CD4-positive, alpha-beta memory T cell (primary cell): ENCODE measurements at regions not wholly inside any gene's neighbourhood (a gene's known extent, or its start where the extent isn't known, plus 50 kb on each side); places are given as distances from the start of the nearest gene placed in this dataset.

ENCODE experiments used
- CTCF ChIA-PET: fragments of 350-600 bp; sonication (Branson Sonifier 250); formaldehyde crosslinking; loops from one replicate; lab custom pipeline; 2021; ENCODE audit warnings: inconsistent platforms; ENCODE audit not compliant: partially characterized antibody; lab: Charles Lee
- POLR2A ChIA-PET: fragments of 350-600 bp; sonication (Branson Sonifier 250); formaldehyde crosslinking; loops from one replicate; lab custom pipeline; 2021; ENCODE audit not compliant: partially characterized antibody; lab: Charles Lee
- DNase-seq, 5 donors: peaks; one replicate each; pipeline versions ENCODE4 v3.0.0 to v3.0.0-alpha.2; 2020 to 2022; ENCODE audit warnings: mixed read lengths in 1 of 5
- H3K27ac ChIP-seq: one replicate; pipeline ENCODE4 v1.7.0; 2013; ENCODE audit warnings: low read depth, low read length
- H3K27me3 ChIP-seq: 2 replicates; pipeline ENCODE4 v1.7.0; 2013; ENCODE audit warnings: mild to moderate bottlenecking, low read length, moderate library complexity; ENCODE audit not compliant: insufficient read depth
- H3K36me3 ChIP-seq: 2 replicates; pipeline ENCODE4 v1.7.0; 2013; ENCODE audit warnings: mild to moderate bottlenecking, low read length, moderate library complexity; ENCODE audit not compliant: insufficient read depth
- H3K4me1 ChIP-seq: 2 replicates; pipeline ENCODE4 v1.7.0; 2013; ENCODE audit warnings: mild to moderate bottlenecking, low read length, moderate library complexity; ENCODE audit not compliant: insufficient read depth
- H3K4me3 ChIP-seq, 2 donors: one replicate each; pipeline ENCODE4 v1.7.0; 2013; ENCODE audit warnings: low read length in 2 of 2, mild to moderate bottlenecking in 1 of 2
- H3K9me3 ChIP-seq, 2 donors: one replicate each; pipeline ENCODE4 v1.7.0; 2013; ENCODE audit warnings: low read length in 2 of 2, control low read depth in 1 of 2; ENCODE audit not compliant: control insufficient read depth in 1 of 2
- H3K27ac Mint-ChIP-seq, 7 donors: one replicate each; pipeline ENCODE4 v1.8.0; 2020 to 2021; ENCODE audit warnings: mixed read lengths in 7 of 7, mild to moderate bottlenecking in 6 of 7, inconsistent platforms in 3 of 7, moderate library complexity in 3 of 7
- H3K27me3 Mint-ChIP-seq, 2 donors: one replicate each; pipeline ENCODE4 v1.8.0; 2020 to 2021; ENCODE audit warnings: mixed read lengths in 2 of 2
- H3K36me3 Mint-ChIP-seq, 2 donors: one replicate each; pipeline ENCODE4 v1.8.0; 2020 to 2021; ENCODE audit warnings: mixed read lengths in 2 of 2, inconsistent platforms in 1 of 2, mild to moderate bottlenecking in 1 of 2
- H3K4me1 Mint-ChIP-seq, 4 donors: one replicate each; pipeline ENCODE4 v1.8.0; 2020 to 2021; ENCODE audit warnings: mixed read lengths in 4 of 4, mild to moderate bottlenecking in 1 of 4
- H3K4me3 Mint-ChIP-seq, 8 donors: one replicate each; pipeline ENCODE4 v1.8.0; 2020 to 2021; ENCODE audit warnings: mixed read lengths in 8 of 8, mild to moderate bottlenecking in 7 of 8, moderate library complexity in 6 of 8, inconsistent platforms in 3 of 8
- H3K9me3 Mint-ChIP-seq, 8 donors: one replicate each; pipeline ENCODE4 v1.8.0; 2020 to 2021; ENCODE audit warnings: mixed read lengths in 8 of 8, mild to moderate bottlenecking in 5 of 8, inconsistent platforms in 3 of 8, moderate library complexity in 1 of 8
- intact Hi-C: fragments of 100-400 bp; cut with micrococcal nuclease; formaldehyde crosslinking; loops from one replicate; pipeline ENCODE4 v1.15.1; 2023

DNA sequence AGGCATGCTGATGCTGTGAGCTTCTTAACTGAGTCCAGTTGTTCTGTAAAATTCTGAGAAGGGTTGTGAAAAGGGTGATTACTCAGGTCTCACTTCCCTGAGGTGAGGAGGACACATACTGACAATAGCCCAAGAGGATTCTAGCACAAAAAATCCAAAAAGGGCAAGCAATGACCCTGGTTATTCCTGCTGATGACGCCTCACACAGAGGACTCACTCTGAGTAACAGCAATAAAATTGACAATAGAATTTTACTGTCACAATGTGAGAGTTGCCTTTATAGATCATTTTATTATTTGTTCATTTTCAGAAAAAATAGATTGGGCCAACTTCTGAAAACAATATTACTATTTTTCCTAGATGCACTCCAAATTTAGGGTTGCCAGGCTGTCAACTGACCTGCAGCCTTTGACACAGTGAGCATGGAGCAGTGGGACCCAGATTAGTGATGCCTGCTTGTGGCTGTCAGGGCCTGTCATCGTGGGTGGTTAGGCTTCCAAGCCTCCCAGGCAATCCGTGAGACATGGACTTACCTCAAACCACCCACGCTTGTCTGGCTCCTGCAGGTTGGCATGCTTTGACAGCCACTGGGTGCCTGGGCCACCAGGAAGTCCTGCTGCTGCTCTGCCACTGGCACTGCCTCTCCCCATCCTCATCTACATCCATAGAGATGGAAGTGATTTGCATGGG lies 396.0 kb upstream of the THBS1 start:
- Histone ChIP-seq H3K9me3 (no peaks in the 10 kb centered on the region), H3K27ac (no peak overlapping the region), H3K27me3 (no peaks in the 10 kb centered on the region), H3K36me3 (no peaks in the 10 kb centered on the region), H3K4me3 (no peak overlapping the region), H3K4me1 (no peaks in the 10 kb centered on the region)
- ChIA-PET POLR2A (no interaction called here), CTCF (no interaction called here)
- Mint-ChIP-seq H3K27me3 (peaks cover 6 to 9% of the 10 kb centered on the region in 2 donors), H3K4me1 (no peaks in the 10 kb centered on the region), H3K27ac (no peak overlapping the region), H3K4me3 (no peak overlapping the region), H3K9me3 (peaks cover 0 to 4% (median 0%) of the 10 kb centered on the region in 8 donors), H3K36me3 (no peaks in the 10 kb centered on the region)
- no peak for DNase-seq
- intact Hi-C loops = no loop called here

DNA sequence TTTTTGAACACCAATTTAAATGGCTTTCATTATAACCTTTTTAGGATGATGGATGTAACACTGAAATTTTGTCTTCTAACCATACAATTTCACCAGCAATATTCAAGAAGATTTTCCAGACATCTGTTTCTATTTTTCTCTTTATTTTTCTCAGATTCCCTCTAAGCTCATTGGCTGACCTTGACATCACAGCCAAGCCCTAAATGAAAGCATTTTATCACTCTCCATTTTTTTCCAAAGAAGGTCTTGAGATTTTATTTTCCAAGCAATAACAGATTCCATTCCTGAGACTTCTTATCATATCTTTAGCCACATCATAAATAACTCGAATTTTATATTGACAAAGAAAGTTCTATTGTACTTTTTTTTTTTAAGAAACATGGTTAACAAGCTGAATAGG lies 392.6 kb upstream of the THBS1 start:
- intact Hi-C loops = no loop called here
- Histone ChIP-seq H3K27me3 (no peaks in the 10 kb centered on the region), H3K4me3 (no peak overlapping the region), H3K4me1 (no peaks in the 10 kb centered on the region), H3K27ac (no peak overlapping the region), H3K9me3 (no peaks in the 10 kb centered on the region), H3K36me3 (no peaks in the 10 kb centered on the region)
- POLR2A ChIA-PET = no interaction called here
- Mint-ChIP-seq H3K27ac (no peak overlapping the region), H3K36me3 (no peaks in the 10 kb centered on the region), H3K4me1 (no peaks in the 10 kb centered on the region), H3K27me3 (peaks cover 9 to 17% of the 10 kb centered on the region in 2 donors), H3K4me3 (no peak overlapping the region), H3K9me3 (peaks cover 0 to 4% (median 0%) of the 10 kb centered on the region in 8 donors)
- CTCF ChIA-PET = no interaction called here
- DNase-seq = no peak

DNA sequence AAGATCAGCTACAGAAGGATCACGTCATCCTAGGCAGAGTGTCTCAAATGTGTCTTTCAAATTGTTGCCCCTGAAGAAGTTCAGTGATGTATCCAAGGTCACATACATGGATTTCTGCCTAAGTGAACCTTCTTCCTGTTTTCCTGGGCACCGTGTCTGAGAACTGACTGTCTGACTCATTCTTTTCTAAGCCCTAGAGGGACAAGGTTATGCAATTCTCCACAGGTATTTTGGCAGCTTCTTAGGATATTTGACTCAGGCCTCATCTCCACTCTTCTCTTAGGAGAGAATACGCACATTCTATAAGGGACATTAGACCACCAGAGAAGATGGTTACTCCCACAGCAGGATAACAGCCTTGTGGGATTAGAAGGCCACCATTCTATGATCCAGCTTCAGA lies 391.9 kb upstream of the THBS1 start:
- H3K27ac ChIP-seq = no peak overlapping the region
- Mint-ChIP-seq H3K27ac (no peak overlapping the region), H3K4me1 (no peaks in the 10 kb centered on the region), H3K9me3 (peaks cover 0 to 4% (median 0%) of the 10 kb centered on the region in 8 donors), H3K27me3 (peaks cover 9 to 17% of the 10 kb centered on the region in 2 donors), H3K4me3 (no peak overlapping the region), H3K36me3 (no peaks in the 10 kb centered on the region)
- DNase-seq = no peak
- H3K4me1 ChIP-seq = no peaks in the 10 kb centered on the region
- H3K4me3 ChIP-seq = no peak overlapping the region
- CTCF ChIA-PET = no interaction called here
- H3K9me3 ChIP-seq = no peaks in the 10 kb centered on the region
- no peaks in the 10 kb centered on the region for H3K36me3 ChIP-seq
- no peaks in the 10 kb centered on the region for H3K27me3 ChIP-seq
- POLR2A ChIA-PET = no interaction called here
- intact Hi-C loops = no loop called here

DNA sequence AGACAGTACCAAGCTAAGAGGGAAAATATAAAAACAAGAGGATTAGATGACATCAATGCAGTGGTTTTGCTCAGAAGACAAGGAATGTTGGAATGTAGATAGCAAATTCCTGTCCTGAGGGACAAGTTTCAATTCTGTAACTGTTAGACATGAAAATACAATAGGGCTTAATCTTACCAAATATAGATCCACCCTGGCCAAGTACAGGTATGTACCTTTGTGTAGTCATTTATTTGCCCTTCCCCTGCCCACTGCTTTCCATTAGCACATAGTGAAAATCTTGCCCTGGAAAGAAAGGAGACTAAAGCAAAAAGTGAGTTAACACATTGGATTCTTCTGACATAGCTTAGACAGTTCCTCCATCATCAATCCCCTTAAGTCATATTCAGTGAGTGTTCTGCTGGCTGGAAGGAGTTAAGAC lies 389.0 kb upstream of the THBS1 start:
- H3K27ac ChIP-seq = no peak overlapping the region
- Mint-ChIP-seq H3K27me3 (peaks cover 11 to 12% of the 10 kb centered on the region in 2 donors), H3K4me1 (no peaks in the 10 kb centered on the region), H3K4me3 (no peak overlapping the region), H3K36me3 (no peaks in the 10 kb centered on the region), H3K27ac (no peak overlapping the region), H3K9me3 (peaks cover 0 to 3% (median 0%) of the 10 kb centered on the region in 8 donors)
- ChIA-PET CTCF (no interaction called here), POLR2A (no interaction called here)
- no peaks in the 10 kb centered on the region for H3K27me3 ChIP-seq
- no peak overlapping the region for H3K4me3 ChIP-seq
- H3K36me3 ChIP-seq = no peaks in the 10 kb centered on the region
- H3K9me3 ChIP-seq = no peaks in the 10 kb centered on the region
- no peak for DNase-seq
- intact Hi-C loops = no loop called here
- no peaks in the 10 kb centered on the region for H3K4me1 ChIP-seq

DNA sequence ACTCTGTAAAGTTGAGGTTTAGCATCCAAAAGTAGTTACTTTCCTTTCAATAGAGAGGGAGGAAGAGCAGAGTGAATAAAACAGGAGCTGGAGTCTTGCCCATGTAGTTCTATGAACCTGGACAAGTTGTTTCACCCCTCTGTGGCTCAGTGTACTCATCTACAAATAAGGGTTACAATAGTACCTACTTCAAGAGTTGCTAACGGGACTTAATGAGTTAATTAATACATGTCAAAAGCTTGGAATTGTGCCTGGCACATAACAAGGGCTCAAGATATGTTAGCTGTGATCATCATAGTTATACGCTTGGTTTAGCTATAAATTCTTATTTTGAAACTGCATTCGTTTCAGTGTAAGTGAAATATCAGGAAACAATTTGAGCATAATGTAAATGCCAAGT lies 388.5 kb upstream of the THBS1 start:
- peaks cover 11 to 12% of the 10 kb centered on the region in 2 donors for H3K27me3 Mint-ChIP-seq
- POLR2A ChIA-PET = no interaction called here
- no peak for DNase-seq
- intact Hi-C loops = no loop called here
- Histone ChIP-seq H3K27me3 (no peaks in the 10 kb centered on the region), H3K36me3 (no peaks in the 10 kb centered on the region), H3K27ac (no peak overlapping the region), H3K9me3 (no peaks in the 10 kb centered on the region), H3K4me3 (no peak overlapping the region), H3K4me1 (no peaks in the 10 kb centered on the region)
- H3K9me3 Mint-ChIP-seq = peaks cover 0 to 3% (median 0%) of the 10 kb centered on the region in 8 donors
- H3K4me1 Mint-ChIP-seq = no peaks in the 10 kb centered on the region
- no peak overlapping the region for H3K27ac Mint-ChIP-seq
- no peak overlapping the region for H3K4me3 Mint-ChIP-seq
- CTCF ChIA-PET = no interaction called here
- H3K36me3 Mint-ChIP-seq = no peaks in the 10 kb centered on the region

DNA sequence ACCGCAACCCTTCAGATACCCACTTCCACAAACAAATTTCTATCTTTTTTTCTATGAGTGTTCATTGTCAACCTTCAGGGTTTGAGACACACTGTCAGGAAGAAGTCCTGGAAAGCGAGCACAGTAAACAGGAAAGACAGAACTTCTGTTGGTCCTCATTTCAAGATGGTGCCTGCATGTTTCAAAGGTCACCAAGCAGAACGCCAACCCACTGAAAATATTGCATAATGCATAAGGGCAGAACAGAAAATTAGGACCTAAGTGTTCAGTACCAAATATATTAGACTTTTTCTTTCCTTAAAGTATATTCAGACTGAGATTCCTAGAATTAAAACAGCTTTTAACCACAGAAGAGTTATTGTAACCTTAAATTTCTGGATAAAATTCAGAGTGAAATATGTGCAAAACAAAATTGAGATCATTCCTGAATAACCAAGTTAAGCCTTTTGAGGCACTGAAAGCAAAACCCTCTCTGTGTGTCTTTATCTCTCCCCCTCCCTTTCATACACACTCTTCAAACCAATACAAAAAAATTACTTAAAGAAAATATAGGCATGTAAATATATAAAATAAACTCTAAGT lies 387.8 kb upstream of the THBS1 start:
- Histone ChIP-seq H3K27ac (no peak overlapping the region), H3K4me1 (no peaks in the 10 kb centered on the region), H3K27me3 (no peaks in the 10 kb centered on the region), H3K36me3 (no peaks in the 10 kb centered on the region), H3K4me3 (no peak overlapping the region), H3K9me3 (no peaks in the 10 kb centered on the region)
- Mint-ChIP-seq H3K27me3 (peaks cover 8 to 11% of the 10 kb centered on the region in 2 donors), H3K9me3 (peaks cover 0 to 3% (median 0%) of the 10 kb centered on the region in 8 donors), H3K36me3 (no peaks in the 10 kb centered on the region), H3K4me3 (no peak overlapping the region), H3K4me1 (no peaks in the 10 kb centered on the region), H3K27ac (no peak overlapping the region)
- intact Hi-C loops = no loop called here
- ChIA-PET CTCF (no interaction called here), POLR2A (no interaction called here)
- DNase-seq = no peak

DNA sequence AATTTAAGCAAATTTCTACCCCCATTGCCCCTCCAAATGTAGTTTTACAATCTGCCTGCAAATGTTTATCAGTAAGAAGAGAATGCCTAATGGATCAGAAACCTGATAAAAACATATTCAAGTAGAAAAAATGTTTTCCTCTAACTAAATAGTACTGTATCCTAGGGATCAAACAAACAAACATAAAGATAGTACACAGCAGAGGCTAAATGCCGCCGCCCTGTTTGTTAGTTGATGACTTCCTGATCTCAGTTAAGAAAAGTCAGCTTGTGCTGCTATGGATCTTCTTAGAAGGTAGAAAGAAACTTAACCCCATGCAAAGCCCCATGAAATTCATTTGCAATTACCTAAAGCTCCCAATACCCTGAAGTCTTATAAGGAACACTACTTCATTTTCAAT lies 387.3 kb upstream of the THBS1 start:
- H3K27ac ChIP-seq = no peak overlapping the region
- no peaks in the 10 kb centered on the region for H3K36me3 ChIP-seq
- no peaks in the 10 kb centered on the region for H3K9me3 ChIP-seq
- Mint-ChIP-seq H3K36me3 (no peaks in the 10 kb centered on the region), H3K9me3 (peaks cover 0 to 3% (median 0%) of the 10 kb centered on the region in 8 donors), H3K27me3 (peaks cover 8 to 11% of the 10 kb centered on the region in 2 donors), H3K4me3 (no peak overlapping the region), H3K4me1 (no peaks in the 10 kb centered on the region), H3K27ac (no peak overlapping the region)
- ChIA-PET POLR2A (no interaction called here), CTCF (no interaction called here)
- intact Hi-C loops = no loop called here
- H3K4me1 ChIP-seq = no peaks in the 10 kb centered on the region
- no peak for DNase-seq
- H3K27me3 ChIP-seq = no peaks in the 10 kb centered on the region
- H3K4me3 ChIP-seq = no peak overlapping the region
